ENCODE measurements at regions not wholly inside any gene's neighbourhood (a gene's known extent, or its start where the extent isn't known, plus 50 kb on each side); places are given as distances from the start of the nearest gene placed in this dataset.

DNA sequence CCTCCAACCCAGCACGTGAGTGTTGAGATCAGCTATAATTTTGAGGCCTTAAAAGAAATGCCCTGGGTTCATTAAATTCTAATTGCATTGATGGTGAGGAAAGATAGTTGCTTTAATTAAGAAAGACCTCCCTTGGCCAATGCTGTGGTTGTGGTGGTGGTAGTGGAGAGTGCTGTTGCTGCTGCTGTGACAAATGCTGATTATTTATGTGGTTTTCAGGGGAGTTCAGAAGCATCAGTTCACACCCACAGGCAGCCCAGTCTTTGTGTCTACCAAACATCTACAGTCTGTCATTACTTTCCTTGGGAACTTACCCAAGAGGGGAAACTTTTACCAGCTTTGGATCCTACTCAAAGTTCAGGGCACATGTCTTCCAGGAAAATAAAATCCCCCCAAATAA, 178.4 kb upstream of the PARP11 start:
- TF ChIP-seq, protein P1, sequence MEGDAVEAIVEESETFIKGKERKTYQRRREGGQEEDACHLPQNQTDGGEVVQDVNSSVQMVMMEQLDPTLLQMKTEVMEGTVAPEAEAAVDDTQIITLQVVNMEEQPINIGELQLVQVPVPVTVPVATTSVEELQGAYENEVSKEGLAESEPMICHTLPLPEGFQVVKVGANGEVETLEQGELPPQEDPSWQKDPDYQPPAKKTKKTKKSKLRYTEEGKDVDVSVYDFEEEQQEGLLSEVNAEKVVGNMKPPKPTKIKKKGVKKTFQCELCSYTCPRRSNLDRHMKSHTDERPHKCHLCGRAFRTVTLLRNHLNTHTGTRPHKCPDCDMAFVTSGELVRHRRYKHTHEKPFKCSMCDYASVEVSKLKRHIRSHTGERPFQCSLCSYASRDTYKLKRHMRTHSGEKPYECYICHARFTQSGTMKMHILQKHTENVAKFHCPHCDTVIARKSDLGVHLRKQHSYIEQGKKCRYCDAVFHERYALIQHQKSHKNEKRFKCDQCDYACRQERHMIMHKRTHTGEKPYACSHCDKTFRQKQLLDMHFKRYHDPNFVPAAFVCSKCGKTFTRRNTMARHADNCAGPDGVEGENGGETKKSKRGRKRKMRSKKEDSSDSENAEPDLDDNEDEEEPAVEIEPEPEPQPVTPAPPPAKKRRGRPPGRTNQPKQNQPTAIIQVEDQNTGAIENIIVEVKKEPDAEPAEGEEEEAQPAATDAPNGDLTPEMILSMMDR (IDR thresholded peaks at IDR 0.05), result no peak
- TF ChIP-seq POLR2A (IDR thresholded peaks at IDR 0.05) (no peak), POLR2AphosphoS5 (IDR thresholded peaks at IDR 0.05) (no peak)
